Urinary bladder (tissue), 3 donors: ENCODE measurements at regions not wholly inside any gene's neighbourhood (a gene's known extent, or its start where the extent isn't known, plus 50 kb on each side); places are given as distances from the start of the nearest gene placed in this dataset.

Source experiments
- DNase-seq: peaks from one replicate; pipeline ENCODE4 v3.0.0-alpha.2; 2015; ENCODE audit errors: extremely low spot score
- H3K27ac ChIP-seq: one replicate; pipeline ENCODE4 v1.5.1; 2013; ENCODE audit warnings: low read depth, mild to moderate bottlenecking, moderate library complexity
- H3K36me3 ChIP-seq: one replicate; pipeline ENCODE4 v1.6.1; 2013; ENCODE audit warnings: mild to moderate bottlenecking, moderate library complexity; ENCODE audit not compliant: insufficient read depth
- H3K4me1 ChIP-seq: one replicate; pipeline ENCODE4 v1.6.1; 2013; ENCODE audit warnings: mild to moderate bottlenecking, moderate library complexity; ENCODE audit not compliant: insufficient read depth
- H3K4me3 ChIP-seq: one replicate; pipeline ENCODE4 v1.5.1; 2013; ENCODE audit warnings: low read depth, low read length
- WGBS: extraction: QIAGEN DNeasy Blood & Tissue Kit; methylation state at CpG from one replicate; pipeline ENCODE4 v1.1.7; 2013; 5-methylcytosine and 5-hydroxymethylcytosine counted together
- donor health status: healthy with polysubstance abuse.
- donor health status: healthy.

GRCh38 chr10:8321990-8322389 is 267.5 kb downstream of the GATA3 start:
- 72% methylated on average over 2 of the region's 2 CpGs for WGBS
- DNase-seq: no peak
- Histone ChIP-seq H3K4me3 (no peak overlapping the region), H3K27ac (no peak overlapping the region), H3K36me3 (no peaks in the 10 kb centered on the region), H3K4me1 (peaks cover 2% of the 10 kb centered on the region)

- 14% methylated on average over 3 of the region's 3 CpGs for WGBS
- Histone ChIP-seq H3K36me3 (no peaks in the 10 kb centered on the region), H3K4me1 (peaks cover 2% of the 10 kb centered on the region), H3K4me3 (no peak overlapping the region), H3K27ac (no peak overlapping the region)
- DNase-seq: no peak
Observed at GRCh38 chr10:8323428-8324054, 269.1 kb downstream of the GATA3 start.

DNA sequence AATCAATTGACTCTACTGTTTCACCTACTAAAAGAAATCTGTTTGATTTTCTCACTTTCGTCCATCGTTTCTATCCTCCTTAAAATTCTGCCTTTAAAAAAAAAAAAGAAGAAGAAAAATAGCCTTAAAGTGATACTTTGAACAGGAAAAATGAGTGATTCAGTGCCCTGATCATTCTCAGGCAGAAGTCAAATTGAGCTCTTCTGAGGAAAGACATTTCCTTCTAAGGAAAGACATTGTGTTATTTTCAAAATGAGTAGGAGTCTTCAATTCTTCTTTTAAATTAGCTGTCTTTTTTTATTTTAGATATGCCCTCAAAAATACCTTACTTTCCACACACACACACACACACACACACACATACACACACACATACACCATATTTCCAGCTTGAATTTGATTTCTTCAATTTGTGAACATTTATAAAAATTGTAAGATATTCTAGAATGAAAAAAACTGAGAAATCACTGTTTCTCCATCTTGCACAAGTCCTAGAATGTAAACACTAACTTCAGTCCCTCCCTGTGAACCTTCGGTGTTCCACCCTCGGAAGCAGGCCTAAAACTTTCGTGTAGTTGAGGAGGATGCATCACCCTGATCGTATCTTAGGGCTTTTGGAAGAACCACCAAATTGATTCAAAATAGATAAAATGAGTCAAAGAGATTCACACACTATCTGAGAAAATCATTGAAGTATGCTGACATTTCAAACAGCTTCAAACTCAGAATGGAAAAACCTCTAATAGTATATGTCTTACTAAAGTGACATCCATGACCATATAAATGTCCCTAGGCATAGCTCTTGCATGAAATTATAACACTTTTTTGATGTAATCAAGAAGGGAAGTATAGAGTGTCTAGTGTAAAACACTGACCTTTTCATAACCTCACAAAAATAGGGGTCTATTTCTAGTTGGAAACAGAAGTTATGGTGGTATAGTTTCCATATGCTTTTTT is 270.8 kb downstream of the GATA3 start:
- 81% methylated on average over 6 of the region's 6 CpGs for WGBS
- Histone ChIP-seq H3K4me1 (peaks cover 2% of the 10 kb centered on the region), H3K36me3 (no peaks in the 10 kb centered on the region), H3K4me3 (no peak overlapping the region), H3K27ac (no peak overlapping the region)
- no peak for DNase-seq

DNA sequence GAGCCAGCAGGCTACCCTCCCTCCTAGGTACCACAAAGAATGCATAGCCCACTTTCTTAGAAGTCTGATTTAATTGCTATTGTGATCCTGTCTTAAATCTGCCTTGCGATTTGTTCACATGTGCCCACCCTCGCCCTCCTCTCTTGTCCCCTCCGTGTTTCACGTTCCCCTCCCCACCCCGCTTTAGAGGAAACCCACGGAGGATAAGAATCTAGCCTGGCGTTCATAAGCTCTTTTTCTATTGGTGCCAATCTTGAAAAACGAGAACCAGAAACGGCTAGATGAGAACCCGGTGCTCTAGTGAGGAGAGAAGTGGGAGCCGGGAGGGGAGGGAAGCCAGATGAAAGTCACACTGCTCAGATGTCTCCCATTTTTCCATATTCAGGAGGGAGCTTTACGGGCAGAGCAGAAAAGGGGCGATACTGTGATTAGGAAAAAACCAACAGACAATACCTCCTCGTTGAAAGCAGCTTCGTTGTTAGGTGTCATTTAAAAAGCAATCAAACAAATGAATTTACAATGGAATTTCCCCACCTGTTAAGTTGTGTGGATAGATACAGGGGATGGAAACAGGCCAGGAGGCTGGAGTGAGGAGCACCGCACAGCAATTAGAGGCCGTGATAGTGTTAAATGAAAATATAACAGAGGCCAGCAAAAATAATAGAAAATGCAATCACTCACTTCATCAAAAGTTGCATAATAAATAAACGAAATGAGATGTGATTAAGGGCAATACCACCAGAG is 272.1 kb downstream of the GATA3 start:
- 56% methylated on average over 18 of the region's 18 CpGs for WGBS
- Histone ChIP-seq H3K27ac (no peak overlapping the region), H3K4me3 (no peak overlapping the region), H3K36me3 (no peaks in the 10 kb centered on the region), H3K4me1 (peaks cover 2% of the 10 kb centered on the region)
- DNase-seq: no peak

DNA sequence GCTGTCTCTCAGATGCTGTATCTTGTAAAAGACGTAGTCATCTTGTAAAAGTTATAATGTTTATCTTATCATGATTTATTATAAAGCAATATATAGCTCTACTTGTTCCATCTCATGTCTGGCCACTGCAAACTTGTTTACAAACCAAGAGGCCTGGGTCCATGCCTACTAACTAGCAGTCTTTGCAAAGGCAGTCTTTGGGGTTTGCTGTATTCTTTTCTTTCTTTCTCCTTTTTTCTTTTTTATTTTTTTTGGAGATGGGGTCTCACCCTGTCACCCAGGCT is 272.6 kb downstream of the GATA3 start:
- Histone ChIP-seq H3K36me3 (no peaks in the 10 kb centered on the region), H3K4me3 (no peak overlapping the region), H3K27ac (no peak overlapping the region), H3K4me1 (peaks cover 2% of the 10 kb centered on the region)
- DNase-seq: no peak
- 19% methylated on average over 1 of the region's 1 CpG for WGBS

DNA sequence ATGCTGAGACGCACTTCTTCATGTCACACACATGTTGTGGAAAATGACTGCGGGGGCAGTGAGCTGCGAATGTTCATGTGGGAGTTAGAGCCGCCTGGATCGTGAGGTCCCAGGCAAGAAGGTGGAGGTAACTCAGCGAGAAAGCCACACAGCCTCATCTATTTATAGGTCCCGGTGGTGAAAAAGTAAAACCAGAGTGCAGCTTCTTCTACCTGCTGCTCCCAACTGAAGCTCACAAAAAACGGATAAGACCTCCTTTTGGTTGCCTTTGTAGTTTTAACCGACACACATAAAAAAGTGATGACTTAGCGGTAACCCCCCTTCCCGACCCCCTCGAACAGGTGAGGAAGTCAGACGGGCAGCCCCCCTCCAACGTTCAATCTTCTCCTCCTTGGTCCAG is 276.9 kb downstream of the GATA3 start:
- H3K4me3 ChIP-seq: no peak overlapping the region
- H3K36me3 ChIP-seq: no peaks in the 10 kb centered on the region
- no peak overlapping the region for H3K27ac ChIP-seq
- H3K4me1 ChIP-seq: no peaks in the 10 kb centered on the region
- 74% methylated on average over 14 of the region's 14 CpGs for WGBS
- DNase-seq: no peak

- no peak overlapping the region for H3K27ac ChIP-seq
- WGBS: 2% methylated on average over 34 of the region's 34 CpGs
- no peaks in the 10 kb centered on the region for H3K36me3 ChIP-seq
- peak overlapping the region; percentile 27 for H3K4me3 ChIP-seq
- no peaks in the 10 kb centered on the region for H3K4me1 ChIP-seq
- no peak for DNase-seq
Observed at GRCh38 chr10:8331896-8332729, 277.6 kb downstream of the GATA3 start.

DNA sequence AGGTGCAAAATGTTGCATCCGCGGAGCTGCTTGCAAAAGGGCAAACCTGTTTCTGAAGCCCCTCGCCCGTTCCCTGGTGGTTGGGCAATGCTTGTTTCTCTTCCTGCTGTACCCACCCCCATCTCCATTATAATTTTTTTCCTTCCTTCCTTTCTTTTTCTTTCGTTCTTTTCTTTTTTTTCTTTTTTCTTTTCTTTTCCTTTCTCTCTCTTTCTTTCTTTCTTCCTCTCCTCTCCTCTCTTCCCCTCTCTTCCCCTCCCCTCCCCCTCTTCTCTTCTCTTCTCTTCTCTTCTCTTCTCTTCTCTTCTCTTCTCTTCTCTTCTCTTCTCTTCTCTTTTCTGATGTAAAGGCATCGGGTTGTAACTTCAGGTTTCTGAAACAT is 278.2 kb downstream of the GATA3 start:
- H3K36me3 ChIP-seq: no peaks in the 10 kb centered on the region
- H3K4me1 ChIP-seq: no peaks in the 10 kb centered on the region
- WGBS: 10% methylated on average over 6 of the region's 6 CpGs
- H3K27ac ChIP-seq: no peak overlapping the region
- H3K4me3 ChIP-seq: no peak overlapping the region
- no peak for DNase-seq

DNA sequence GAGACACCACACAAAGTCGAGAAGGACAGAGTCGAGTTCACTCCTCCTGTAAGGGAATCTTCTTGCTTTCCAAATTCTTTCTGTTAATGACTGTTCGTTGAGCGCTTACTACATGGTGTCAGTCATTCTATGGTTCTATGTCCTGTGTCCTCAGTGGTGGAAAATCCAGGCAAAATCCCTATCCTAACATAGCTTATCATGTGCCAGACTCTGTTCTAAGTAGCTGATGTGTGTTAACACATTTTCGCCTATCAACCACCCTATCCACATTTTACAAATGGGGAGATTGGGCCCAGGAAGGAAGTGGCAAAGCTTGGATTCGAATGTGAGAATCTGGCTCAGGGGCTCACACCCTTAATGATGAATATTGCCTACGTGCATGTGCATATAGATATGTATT is 280.1 kb downstream of the GATA3 start:
- no peaks in the 10 kb centered on the region for H3K36me3 ChIP-seq
- 90% methylated on average over 7 of the region's 7 CpGs for WGBS
- no peak for DNase-seq

DNA sequence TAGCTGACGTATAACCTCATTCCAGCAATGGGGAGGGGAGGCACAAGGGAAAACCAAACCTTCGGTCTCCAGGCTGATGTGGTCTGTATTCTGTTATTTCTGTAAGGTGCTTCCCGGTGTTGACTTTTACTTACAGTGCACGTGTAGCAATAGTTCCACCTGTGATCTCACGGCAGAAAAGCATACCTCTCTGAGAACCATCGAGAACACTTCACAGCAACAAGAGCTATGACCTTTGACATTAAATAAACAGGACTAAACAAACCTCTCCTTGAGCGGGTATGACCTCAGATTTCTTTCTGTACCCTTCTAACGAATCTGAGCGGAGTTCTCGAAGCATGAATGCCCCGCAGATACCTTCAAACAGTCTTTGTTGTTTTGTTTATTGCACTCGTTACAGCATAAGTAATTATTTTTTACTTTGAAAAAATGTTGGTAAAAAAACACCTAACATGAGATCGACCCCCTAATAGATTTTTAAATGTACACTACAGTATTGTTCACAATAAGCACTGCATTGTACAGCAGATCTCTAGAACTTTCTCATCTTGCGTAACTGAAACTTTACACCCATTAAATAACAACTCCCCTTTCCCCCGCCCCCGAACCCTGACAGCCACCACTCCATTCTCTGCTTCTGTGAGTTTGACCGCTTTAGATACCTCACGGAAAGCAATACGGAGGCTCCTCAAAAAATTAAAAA is 282.3 kb downstream of the GATA3 start:
- H3K36me3 ChIP-seq: no peaks in the 10 kb centered on the region
- no peak for DNase-seq
- no peak overlapping the region for H3K4me3 ChIP-seq
- H3K27ac ChIP-seq: no peak overlapping the region
- 72% methylated on average over 19 of the region's 19 CpGs for WGBS
- no peaks in the 10 kb centered on the region for H3K4me1 ChIP-seq

More for the DNA sequence above, 280.1 kb downstream of the GATA3 start:
- Histone ChIP-seq H3K4me3 (no peak overlapping the region), H3K4me1 (no peaks in the 10 kb centered on the region), H3K27ac (no peak overlapping the region)

GRCh38 chr10:8337332-8337651 is 282.8 kb downstream of the GATA3 start:
- 49% methylated on average over 5 of the region's 5 CpGs for WGBS
- Histone ChIP-seq H3K36me3 (no peaks in the 10 kb centered on the region), H3K4me3 (no peak overlapping the region), H3K4me1 (no peaks in the 10 kb centered on the region), H3K27ac (no peak overlapping the region)
- no peak for DNase-seq

DNA sequence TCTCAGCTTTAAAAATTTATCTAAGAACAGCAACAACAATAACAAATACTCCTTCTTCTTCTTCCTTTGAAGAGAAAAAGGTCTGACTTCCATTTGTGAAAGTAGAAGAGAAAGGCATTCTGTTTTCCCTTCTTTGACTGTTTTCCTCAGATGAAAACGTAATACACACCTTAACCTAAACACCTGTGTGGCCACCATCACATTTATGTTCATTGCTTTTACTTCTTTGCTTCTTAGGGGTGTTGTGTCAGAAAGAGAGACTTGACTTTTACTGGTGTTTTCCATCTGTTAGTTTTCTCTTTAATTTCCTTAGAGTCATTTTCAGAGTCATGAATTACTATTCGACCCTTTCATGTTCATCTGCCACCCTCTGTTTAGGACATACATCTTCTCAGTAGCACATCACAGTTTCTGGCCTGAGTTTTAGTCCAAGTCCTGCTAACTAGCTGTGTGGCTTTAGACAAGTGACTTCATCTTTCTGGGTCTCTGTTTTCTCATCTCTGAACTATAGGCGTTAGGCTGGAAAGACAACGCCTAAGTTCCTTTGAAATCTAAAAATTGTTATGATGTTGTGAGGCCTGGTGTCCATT is 283.8 kb downstream of the GATA3 start:
- H3K27ac ChIP-seq: no peak overlapping the region
- H3K4me3 ChIP-seq: no peak overlapping the region
- H3K36me3 ChIP-seq: no peaks in the 10 kb centered on the region
- DNase-seq: no peak
- no peaks in the 10 kb centered on the region for H3K4me1 ChIP-seq
- 86% methylated on average over 4 of the region's 4 CpGs for WGBS

GRCh38 chr10:8344756-8345155 is 290.3 kb downstream of the GATA3 start:
- H3K4me1 ChIP-seq: no peaks in the 10 kb centered on the region
- no peak overlapping the region for H3K27ac ChIP-seq
- 86% methylated on average over 1 of the region's 1 CpG for WGBS
- no peak for DNase-seq
- H3K36me3 ChIP-seq: no peaks in the 10 kb centered on the region
- no peak overlapping the region for H3K4me3 ChIP-seq
